Right atrium auricular region (tissue), 2 donors: ENCODE measurements at regions not wholly inside any gene's neighbourhood (a gene's known extent, or its start where the extent isn't known, plus 50 kb on each side); places are given as distances from the start of the nearest gene placed in this dataset.

ENCODE experiments used
- DNase-seq: peaks from one replicate; pipeline ENCODE4 v3.0.0-alpha.2; 2019; ENCODE audit warnings: low spot score
- H3K27ac ChIP-seq, 2 donors: fragments of 200-600 bp; sonication (generic); 1 replicate in 1 of 2; 2 replicates in 1 of 2; pipeline ENCODE4 v1.5.1; 2016 to 2019
- H3K27me3 ChIP-seq, 2 donors: fragments of 200-600 bp; sonication (generic); one replicate each; pipeline versions ENCODE4 v1.5.1 to v1.6.0; 2017 to 2019
- H3K36me3 ChIP-seq: fragments of 200-600 bp; sonication (generic); one replicate; pipeline ENCODE4 v1.5.1; 2016
- H3K4me1 ChIP-seq, 2 donors: fragments of 200-600 bp; sonication (generic); one replicate each; pipeline versions ENCODE4 v1.5.1 to v1.6.0; 2017 to 2019
- H3K4me3 ChIP-seq, 2 donors: fragments of 200-600 bp; sonication (generic); 1 replicate in 1 of 2; 2 replicates in 1 of 2; pipeline ENCODE4 v1.5.1; 2017 to 2019; ENCODE audit warnings: mild to moderate bottlenecking in 1 of 2, moderate library complexity in 1 of 2
- H3K9me3 ChIP-seq, 2 donors: fragments of 200-600 bp; sonication (generic); one replicate each; pipeline ENCODE4 v1.5.1; 2019
- TF ChIP-seq, protein P1 (sequence below), 2 donors: fragments of 200-600 bp; sonication (generic); IDR thresholded peaks; one replicate each; pipeline ENCODE4 v1.5.1; 2019; ENCODE audit warnings: antibody characterized with exemption in 2 of 2

DNA sequence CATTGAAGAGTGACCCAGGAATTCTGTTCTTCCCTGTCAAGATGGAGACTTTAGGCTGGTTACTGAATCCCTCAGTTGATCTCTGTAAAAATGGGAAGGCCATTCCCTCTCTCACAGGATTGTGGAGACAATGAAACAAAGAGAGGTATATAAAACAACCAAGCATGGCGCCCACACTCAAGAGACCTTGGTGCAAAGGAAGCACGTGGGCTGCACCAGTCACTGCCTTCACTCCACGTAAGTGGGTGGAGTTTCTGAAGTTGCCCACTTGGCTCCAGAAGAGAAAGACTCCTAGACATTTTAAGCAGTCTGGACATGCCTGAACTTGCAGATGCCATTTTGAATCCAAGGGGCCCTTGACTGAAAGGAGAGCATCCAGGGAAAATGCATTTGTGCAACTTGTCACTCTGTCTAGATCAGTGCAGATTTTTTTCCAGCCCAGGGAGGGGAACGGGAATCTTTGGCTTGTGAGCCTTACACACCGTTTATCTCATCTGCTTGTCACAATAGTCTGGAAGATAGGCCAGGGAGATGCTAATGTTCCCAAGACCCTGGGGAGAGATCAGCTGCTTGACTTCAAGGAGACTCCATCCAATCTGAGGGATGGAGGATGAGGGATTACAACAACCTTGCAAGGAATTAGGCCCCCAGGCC is 96.9 kb upstream of the TBX3 start:
- DNase-seq = no peak
- H3K4me1 ChIP-seq = no peaks in the 10 kb centered on the region
- H3K36me3 ChIP-seq = no peaks in the 10 kb centered on the region
- H3K27ac ChIP-seq = no peak overlapping the region
- no peak overlapping the region for H3K4me3 ChIP-seq
- H3K9me3 ChIP-seq = no peaks in the 10 kb centered on the region
- TF ChIP-seq, protein P1, sequence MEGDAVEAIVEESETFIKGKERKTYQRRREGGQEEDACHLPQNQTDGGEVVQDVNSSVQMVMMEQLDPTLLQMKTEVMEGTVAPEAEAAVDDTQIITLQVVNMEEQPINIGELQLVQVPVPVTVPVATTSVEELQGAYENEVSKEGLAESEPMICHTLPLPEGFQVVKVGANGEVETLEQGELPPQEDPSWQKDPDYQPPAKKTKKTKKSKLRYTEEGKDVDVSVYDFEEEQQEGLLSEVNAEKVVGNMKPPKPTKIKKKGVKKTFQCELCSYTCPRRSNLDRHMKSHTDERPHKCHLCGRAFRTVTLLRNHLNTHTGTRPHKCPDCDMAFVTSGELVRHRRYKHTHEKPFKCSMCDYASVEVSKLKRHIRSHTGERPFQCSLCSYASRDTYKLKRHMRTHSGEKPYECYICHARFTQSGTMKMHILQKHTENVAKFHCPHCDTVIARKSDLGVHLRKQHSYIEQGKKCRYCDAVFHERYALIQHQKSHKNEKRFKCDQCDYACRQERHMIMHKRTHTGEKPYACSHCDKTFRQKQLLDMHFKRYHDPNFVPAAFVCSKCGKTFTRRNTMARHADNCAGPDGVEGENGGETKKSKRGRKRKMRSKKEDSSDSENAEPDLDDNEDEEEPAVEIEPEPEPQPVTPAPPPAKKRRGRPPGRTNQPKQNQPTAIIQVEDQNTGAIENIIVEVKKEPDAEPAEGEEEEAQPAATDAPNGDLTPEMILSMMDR (IDR thresholded peaks at IDR 0.05) = no peak
- H3K27me3 ChIP-seq = no peaks in the 10 kb centered on the region

- H3K4me1 ChIP-seq = no peaks in the 10 kb centered on the region
- no peaks in the 10 kb centered on the region for H3K36me3 ChIP-seq
- no peak for DNase-seq
- H3K27ac ChIP-seq = no peak overlapping the region
- no peak overlapping the region for H3K4me3 ChIP-seq
- H3K27me3 ChIP-seq = no peaks in the 10 kb centered on the region
- TF ChIP-seq, protein P1 (IDR thresholded peaks at IDR 0.05) = no peak
- H3K9me3 ChIP-seq = no peaks in the 10 kb centered on the region
Measured at GRCh38 chr12:114779647-114780046, 95.7 kb upstream of the TBX3 start.

DNA sequence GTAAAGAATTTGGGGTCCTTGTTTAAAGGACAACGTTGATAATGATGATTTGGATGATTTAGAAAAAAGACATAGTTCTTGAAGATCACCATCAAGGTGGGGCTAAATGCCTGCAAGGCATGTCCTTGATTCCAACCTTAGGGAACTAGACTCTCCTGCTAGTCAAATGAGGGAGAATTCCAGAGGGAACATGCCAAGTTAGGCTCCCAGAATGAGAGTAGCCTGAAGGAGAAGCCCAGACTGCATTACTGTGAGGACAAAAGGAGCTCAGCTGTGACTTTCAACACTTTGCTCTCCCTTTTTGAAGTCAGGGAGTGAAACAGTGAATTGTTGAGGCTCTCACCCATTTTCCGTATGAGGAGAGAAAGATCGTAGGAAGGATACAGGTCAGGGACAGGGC is 95.2 kb upstream of the TBX3 start:
- Histone ChIP-seq H3K4me1 (no peaks in the 10 kb centered on the region), H3K4me3 (no peak overlapping the region), H3K9me3 (no peaks in the 10 kb centered on the region), H3K27ac (no peak overlapping the region), H3K27me3 (no peaks in the 10 kb centered on the region), H3K36me3 (no peaks in the 10 kb centered on the region)
- TF ChIP-seq, protein P1 (IDR thresholded peaks at IDR 0.05) = no peak
- no peak for DNase-seq

DNA sequence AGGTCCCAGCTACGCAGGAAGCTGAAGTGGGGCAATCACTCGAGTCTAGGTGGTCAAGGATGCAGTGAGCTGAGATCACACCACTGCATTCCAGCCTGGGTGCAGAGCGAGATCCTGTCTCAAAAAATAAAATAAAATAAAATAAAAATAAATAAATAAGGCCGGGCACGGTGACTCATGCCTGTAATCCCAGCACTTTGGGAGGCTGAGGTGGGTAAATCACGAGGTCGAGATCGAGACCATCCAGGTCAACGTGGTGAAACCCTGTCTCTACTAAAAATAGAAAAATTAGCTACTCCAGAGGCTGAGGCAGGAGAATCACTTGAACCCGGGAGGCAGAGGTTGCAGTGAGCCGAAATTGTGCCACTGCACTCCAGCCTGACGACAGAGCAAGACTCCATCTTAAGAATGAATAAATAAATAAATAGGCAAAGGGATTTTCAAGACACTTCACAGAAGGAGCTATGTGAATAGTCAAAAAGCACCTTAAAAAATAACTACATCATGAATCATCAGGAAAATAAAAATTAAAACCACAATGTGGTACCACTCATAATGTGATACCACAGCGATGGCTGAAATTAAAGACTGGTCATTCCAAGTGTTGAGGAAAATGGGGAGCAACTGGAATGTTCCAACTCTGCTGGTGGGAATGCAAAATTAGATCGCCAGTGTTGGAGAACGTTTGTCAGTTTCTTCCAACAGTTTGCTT is 92.9 kb upstream of the TBX3 start:
- DNase-seq = no peak
- Histone ChIP-seq H3K27ac (no peak overlapping the region), H3K36me3 (no peaks in the 10 kb centered on the region), H3K4me3 (no peak overlapping the region), H3K9me3 (no peaks in the 10 kb centered on the region), H3K4me1 (no peaks in the 10 kb centered on the region), H3K27me3 (no peaks in the 10 kb centered on the region)
- TF ChIP-seq, protein P1 (IDR thresholded peaks at IDR 0.05) = no peak

- TF ChIP-seq, protein P1 (IDR thresholded peaks at IDR 0.05) = no peak
- H3K27ac ChIP-seq = no peak overlapping the region
- no peaks in the 10 kb centered on the region for H3K4me1 ChIP-seq
- DNase-seq = no peak
- no peak overlapping the region for H3K4me3 ChIP-seq
- no peaks in the 10 kb centered on the region for H3K27me3 ChIP-seq
- no peaks in the 10 kb centered on the region for H3K36me3 ChIP-seq
- no peaks in the 10 kb centered on the region for H3K9me3 ChIP-seq
Measured at GRCh38 chr12:114774699-114775098, 90.7 kb upstream of the TBX3 start.
